ES-I3 (cell line): ENCODE measurements at regions not wholly inside any gene's neighbourhood (a gene's known extent, or its start where the extent isn't known, plus 50 kb on each side); places are given as distances from the start of the nearest gene placed in this dataset.

ENCODE experiments used
- H3K36me3 ChIP-seq: 2 replicates; pipeline ENCODE4 v1.6.1; 2013; ENCODE audit warnings: mild to moderate bottlenecking, low read length, control low read depth, moderate library complexity; ENCODE audit not compliant: insufficient read depth
- H3K4me1 ChIP-seq: 2 replicates; pipeline ENCODE4 v1.6.1; 2013; ENCODE audit warnings: mild to moderate bottlenecking, control low read depth, low read length; ENCODE audit not compliant: insufficient read depth
- H3K9ac ChIP-seq: 2 replicates; pipeline ENCODE4 v1.6.1; 2013; ENCODE audit warnings: low read depth, mild to moderate bottlenecking, low read length, moderate library complexity
- H3K9me3 ChIP-seq: 2 replicates; pipeline ENCODE4 v1.6.1; 2013; ENCODE audit warnings: mild to moderate bottlenecking, low read length, moderate library complexity; ENCODE audit not compliant: control insufficient read depth, insufficient read depth

GRCh38 chr1:221430152-221430960 is 311.5 kb downstream of the DUSP10 start:
- no peaks in the 10 kb centered on the region; the same call in 1 of the 2 replicates for H3K4me1 ChIP-seq
- no peak overlapping the region for H3K9ac ChIP-seq
- no peaks in the 10 kb centered on the region for H3K36me3 ChIP-seq
- peaks cover 3% of the 10 kb centered on the region; the same call in 1 of the 2 replicates for H3K9me3 ChIP-seq

- no peak overlapping the region for H3K9ac ChIP-seq
- H3K4me1 ChIP-seq = no peaks in the 10 kb centered on the region; the same call in 1 of the 2 replicates
- no peaks in the 10 kb centered on the region for H3K36me3 ChIP-seq
- peaks cover 3% of the 10 kb centered on the region; the same call in 1 of the 2 replicates for H3K9me3 ChIP-seq
These were observed 310.7 kb downstream of the DUSP10 start for GRCh38 chr1:221431068-221431651.

- no peaks in the 10 kb centered on the region for H3K36me3 ChIP-seq
- H3K9me3 ChIP-seq = peaks cover 3% of the 10 kb centered on the region; the same call in 1 of the 2 replicates
- H3K9ac ChIP-seq = no peak overlapping the region
- no peaks in the 10 kb centered on the region; the same call in 1 of the 2 replicates for H3K4me1 ChIP-seq
These were observed 309.9 kb downstream of the DUSP10 start for GRCh38 chr1:221431961-221432360.

- Histone ChIP-seq H3K9me3 (no peaks in the 10 kb centered on the region), H3K9ac (no peak overlapping the region), H3K4me1 (peaks cover 16% of the 10 kb centered on the region), H3K36me3 (no peaks in the 10 kb centered on the region)
These were observed 306.4 kb downstream of the DUSP10 start for GRCh38 chr1:221435504-221435904.

GRCh38 chr1:221437171-221437570 is 304.7 kb downstream of the DUSP10 start:
- peaks cover 19% of the 10 kb centered on the region for H3K4me1 ChIP-seq
- no peaks in the 10 kb centered on the region for H3K36me3 ChIP-seq
- no peak overlapping the region for H3K9ac ChIP-seq

GRCh38 chr1:221437926-221438325 is 304.0 kb downstream of the DUSP10 start:
- Histone ChIP-seq H3K4me1 (peaks cover 19% of the 10 kb centered on the region), H3K36me3 (no peaks in the 10 kb centered on the region), H3K9me3 (no peaks in the 10 kb centered on the region), H3K9ac (no peak overlapping the region)

More at GRCh38 chr1:221437171-221437570, 304.7 kb downstream of the DUSP10 start:
- no peaks in the 10 kb centered on the region for H3K9me3 ChIP-seq

GRCh38 chr1:221439008-221439746 is 302.7 kb downstream of the DUSP10 start:
- H3K36me3 ChIP-seq = no peaks in the 10 kb centered on the region
- no peak overlapping the region for H3K9ac ChIP-seq
- H3K9me3 ChIP-seq = no peaks in the 10 kb centered on the region
- H3K4me1 ChIP-seq = peaks cover 19% of the 10 kb centered on the region

- Histone ChIP-seq H3K4me1 (peaks cover 19% of the 10 kb centered on the region), H3K9me3 (no peaks in the 10 kb centered on the region), H3K36me3 (no peaks in the 10 kb centered on the region), H3K9ac (no peak overlapping the region)
These were observed 302.0 kb downstream of the DUSP10 start for GRCh38 chr1:221439747-221440501.

- H3K4me1 ChIP-seq = peaks cover 19% of the 10 kb centered on the region
- H3K9ac ChIP-seq = no peak overlapping the region
- H3K9me3 ChIP-seq = no peaks in the 10 kb centered on the region
- no peaks in the 10 kb centered on the region for H3K36me3 ChIP-seq
These were observed 301.2 kb downstream of the DUSP10 start for GRCh38 chr1:221440658-221441057.

- Histone ChIP-seq H3K4me1 (peaks cover 19% of the 10 kb centered on the region), H3K9me3 (no peaks in the 10 kb centered on the region), H3K9ac (no peak overlapping the region), H3K36me3 (no peaks in the 10 kb centered on the region)
These were observed 299.8 kb downstream of the DUSP10 start for GRCh38 chr1:221442056-221442455.

GRCh38 chr1:221444346-221444745 is 297.5 kb downstream of the DUSP10 start:
- peaks cover 15% of the 10 kb centered on the region for H3K4me1 ChIP-seq
- no peaks in the 10 kb centered on the region for H3K9me3 ChIP-seq
- H3K9ac ChIP-seq = no peak overlapping the region
- no peaks in the 10 kb centered on the region for H3K36me3 ChIP-seq

- Histone ChIP-seq H3K9ac (no peak overlapping the region), H3K36me3 (no peaks in the 10 kb centered on the region), H3K4me1 (no peaks in the 10 kb centered on the region), H3K9me3 (no peaks in the 10 kb centered on the region)
These were observed 293.2 kb downstream of the DUSP10 start for GRCh38 chr1:221448585-221449175.

GRCh38 chr1:221449194-221449593 is 292.7 kb downstream of the DUSP10 start:
- Histone ChIP-seq H3K9ac (no peak overlapping the region), H3K4me1 (no peaks in the 10 kb centered on the region), H3K9me3 (no peaks in the 10 kb centered on the region), H3K36me3 (no peaks in the 10 kb centered on the region)
